ENCODE measurements at regions not wholly inside any gene's neighbourhood (a gene's known extent, or its start where the extent isn't known, plus 50 kb on each side); places are given as distances from the start of the nearest gene placed in this dataset.
"Not testable (repeated sequence)": the region's sequence is repeated elsewhere in the genome, so short reads cannot be mapped to it uniquely, and the experiment has no call there.

GRCh38 chr2:131668794-131669540 is 141.3 kb downstream of the CCDC74A start (continued):
- TF ChIP-seq ZNF318 (IDR thresholded peaks at IDR 0.05; ENCODE audit: borderline replicate concordance in 1 of 2, low read depth in 1 of 2) (peak in 1 of 2 experiments; percentile 54; a peak in 1 of 4 replicates), CBFA2T2 (conservative IDR thresholded peaks at IDR 0.05) (peak; percentile 69), SMARCA4 (IDR thresholded peaks at IDR 0.05) (peak; percentile 38; the same call in 1 of the 2 replicates), SRF (CRISPR knock-in tag; IDR thresholded peaks at IDR 0.05) (peak in 1 of 2 experiments; percentile 73; a peak in 2 of 4 replicates), MEIS2 (IDR thresholded peaks at IDR 0.05; ENCODE audit: partially characterized antibody) (peak; percentile 99), NCOR1 (IDR thresholded peaks at IDR 0.05) (peak; percentile 75), HDAC1 (IDR thresholded peaks at IDR 0.05) (0 out of 4 replicates have a peak, but pooled peaks of 1 of the 2 experiments have one; percentile 15), ZNF431 (CRISPR knock-in tag; IDR thresholded peaks at IDR 0.05) (peak; percentile 66; the same call in 1 of the 2 replicates), RCOR1 (IDR thresholded peaks at IDR 0.05; ENCODE audit: borderline replicate concordance in 1 of 2, low read depth in 2 of 2, low read length in 2 of 2) (peak in 1 of 2 experiments; percentile 39; a peak in 1 of 4 replicates), NR2C2 (tag; IDR thresholded peaks at IDR 0.05) (peak; percentile 92)
- TF ChIP-seq NR2C2 (CRISPR knock-in tag; IDR thresholded peaks at IDR 0.05) = not testable (repeated sequence)

GRCh38 chr2:131671841-131672470 is 144.3 kb downstream of the CCDC74A start:
- H3K36me3 ChIP-seq (ENCODE audit: control insufficient read depth, insufficient read depth, low read length); H2AFZ ChIP-seq (ENCODE audit: low read depth, low read length); H3K79me2 ChIP-seq (ENCODE audit: control insufficient read depth, insufficient read depth, low read length); BruUV-seq (replicated peaks); H3K27me3 ChIP-seq (ENCODE audit: control insufficient read depth in 2 of 2, insufficient read depth in 2 of 2, low read length in 2 of 2); H4K20me1 ChIP-seq (replicated peaks; ENCODE audit: control insufficient read depth, insufficient read depth, low read length); H3K9me1 ChIP-seq (ENCODE audit: control insufficient read depth, insufficient read depth, low read length); FAIRE-seq; H3K4me3 ChIP-seq; in situ Hi-C loops (cut with MboI); H3K27ac ChIP-seq (ENCODE audit: extremely low read depth, low read depth, low read length); ATAC-seq; H3K4me2 ChIP-seq (ENCODE audit: insufficient read depth, low read length); H3K9ac ChIP-seq (ENCODE audit: insufficient read depth in 1 of 2, low read depth in 2 of 2, low read length in 2 of 2); H3K9me3 ChIP-seq (replicated peaks; ENCODE audit: control insufficient read depth, insufficient read depth, low read depth, low read length); DNase-seq (ENCODE audit: extremely low read depth in 1 of 4, low spot score in 3 of 4); POLR2A ChIA-PET: not testable (repeated sequence)
- intact Hi-C loops (cut with micrococcal nuclease) = loop anchor here (1.0 to 5.0 kb wide), 4 partner anchors 131 to 475 kb away; partner anchors contain the start of gene MZT2A
- CTCF ChIA-PET (ENCODE audit: low intra/inter-chr PET ratio) = interaction anchor here (0.7 to 3.2 kb wide), 3 partner anchors 180 to 267 kb away, joined by 3 to 12 read pairs (median 3); partner anchors contain the start of gene MZT2A
- peaks cover 12 to 33% of the 10 kb centered on the region in 2 experiments; a peak in 4 of 5 replicates for H3K4me1 ChIP-seq (replicated peaks in 1 of 2; ENCODE audit: control insufficient read depth in 2 of 2, insufficient read depth in 2 of 2, low read length in 2 of 2)
- WGBS (ENCODE audit: insufficient coverage, low coverage, missing lambda C conversion rate) = 70% methylated on average over 19 of the region's 28 CpGs

All from K562 (cell line).